ENCODE measurements at regions not wholly inside any gene's neighbourhood (a gene's known extent, or its start where the extent isn't known, plus 50 kb on each side); places are given as distances from the start of the nearest gene placed in this dataset.

- no peak for DNase-seq (ENCODE audit: low spot score)
- no peak overlapping the region for H3K27ac Mint-ChIP-seq
- H3K36me3 Mint-ChIP-seq (ENCODE audit: low read depth) = no peaks in the 10 kb centered on the region
- H3K27me3 Mint-ChIP-seq (ENCODE audit: low read depth) = no peaks in the 10 kb centered on the region
- no peak overlapping the region for H3K4me3 Mint-ChIP-seq
- H3K9me3 Mint-ChIP-seq = peaks cover 18% of the 10 kb centered on the region
- no peaks in the 10 kb centered on the region for H3K4me1 Mint-ChIP-seq (ENCODE audit: low read depth)
These were observed 1717.2 kb upstream of the C9orf72 start for GRCh38 chr9:29290516-29290915.

DNA sequence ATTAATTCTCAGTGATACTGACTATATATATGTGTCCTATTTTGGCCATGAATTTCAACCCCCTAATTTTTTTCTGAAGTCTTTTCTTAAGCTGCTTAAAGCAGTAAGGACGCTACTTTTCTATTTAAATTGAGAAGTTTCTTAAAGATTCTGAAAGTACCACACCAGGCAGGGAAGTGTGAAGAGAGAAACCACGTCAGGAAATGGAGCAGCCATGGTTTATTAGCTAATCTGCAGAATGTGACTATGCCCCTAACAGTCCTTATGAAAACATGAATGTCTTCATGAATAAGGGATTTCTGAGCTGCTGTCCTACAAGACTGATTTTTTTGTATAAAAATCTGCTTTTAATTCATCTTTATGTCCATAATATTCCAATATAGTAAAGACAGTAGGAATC, 1724.3 kb upstream of the C9orf72 start:
- no peaks in the 10 kb centered on the region for H3K4me1 Mint-ChIP-seq (ENCODE audit: low read depth)
- H3K36me3 Mint-ChIP-seq (ENCODE audit: low read depth) = no peaks in the 10 kb centered on the region
- H3K4me3 Mint-ChIP-seq = no peak overlapping the region

GRCh38 chr9:29311221-29311620, 1737.9 kb upstream of the C9orf72 start:
- Mint-ChIP-seq H3K27ac (no peak overlapping the region), H3K4me1 (ENCODE audit: low read depth) (no peaks in the 10 kb centered on the region), H3K4me3 (no peak overlapping the region), H3K36me3 (ENCODE audit: low read depth) (no peaks in the 10 kb centered on the region), H3K27me3 (ENCODE audit: low read depth) (no peaks in the 10 kb centered on the region), H3K9me3 (peaks cover 13% of the 10 kb centered on the region)
- DNase-seq (ENCODE audit: low spot score) = no peak

More for the DNA sequence above, 1724.3 kb upstream of the C9orf72 start:
- Mint-ChIP-seq H3K9me3 (peaks cover 34% of the 10 kb centered on the region), H3K27me3 (ENCODE audit: low read depth) (no peaks in the 10 kb centered on the region), H3K27ac (no peak overlapping the region)
- no peak for DNase-seq (ENCODE audit: low spot score)

DNA sequence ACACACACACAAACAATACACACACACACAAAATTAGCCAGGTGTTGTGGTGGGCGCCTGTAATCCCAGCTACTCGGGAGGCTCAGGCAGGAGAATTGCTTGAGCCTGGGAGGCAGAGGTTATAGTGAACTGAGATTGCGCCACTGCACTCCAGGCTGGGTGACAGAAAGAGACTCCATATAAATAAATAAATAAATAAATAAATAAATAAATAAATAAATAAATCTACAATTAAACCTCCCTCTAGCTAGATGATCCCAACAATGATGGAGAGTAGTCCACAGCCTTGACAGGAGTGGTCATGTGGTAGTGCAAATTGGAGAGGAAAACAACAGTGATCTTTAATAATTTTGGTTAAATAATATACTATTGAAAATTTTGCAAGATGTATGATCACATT, 1739.0 kb upstream of the C9orf72 start:
- no peak overlapping the region for H3K4me3 Mint-ChIP-seq
- H3K36me3 Mint-ChIP-seq (ENCODE audit: low read depth) = no peaks in the 10 kb centered on the region
- H3K27me3 Mint-ChIP-seq (ENCODE audit: low read depth) = no peaks in the 10 kb centered on the region
- no peak overlapping the region for H3K27ac Mint-ChIP-seq
- no peak for DNase-seq (ENCODE audit: low spot score)
- H3K9me3 Mint-ChIP-seq = peaks cover 11% of the 10 kb centered on the region
- no peaks in the 10 kb centered on the region for H3K4me1 Mint-ChIP-seq (ENCODE audit: low read depth)

GRCh38 chr9:29319736-29320513, 1746.6 kb upstream of the C9orf72 start:
- no peaks in the 10 kb centered on the region for H3K36me3 Mint-ChIP-seq (ENCODE audit: low read depth)
- peaks cover 13% of the 10 kb centered on the region for H3K9me3 Mint-ChIP-seq
- no peak overlapping the region for H3K4me3 Mint-ChIP-seq
- no peaks in the 10 kb centered on the region for H3K27me3 Mint-ChIP-seq (ENCODE audit: low read depth)
- H3K4me1 Mint-ChIP-seq (ENCODE audit: low read depth) = no peaks in the 10 kb centered on the region
- no peak overlapping the region for H3K27ac Mint-ChIP-seq
- DNase-seq (ENCODE audit: low spot score) = no peak

- peaks cover 13% of the 10 kb centered on the region for H3K9me3 Mint-ChIP-seq
- no peaks in the 10 kb centered on the region for H3K27me3 Mint-ChIP-seq (ENCODE audit: low read depth)
- H3K4me3 Mint-ChIP-seq = no peak overlapping the region
- H3K27ac Mint-ChIP-seq = no peak overlapping the region
- no peaks in the 10 kb centered on the region for H3K4me1 Mint-ChIP-seq (ENCODE audit: low read depth)
- no peak for DNase-seq (ENCODE audit: low spot score)
- H3K36me3 Mint-ChIP-seq (ENCODE audit: low read depth) = no peaks in the 10 kb centered on the region
These were observed 1749.0 kb upstream of the C9orf72 start for GRCh38 chr9:29322240-29322639.

GRCh38 chr9:29325894-29326293, 1752.6 kb upstream of the C9orf72 start:
- Mint-ChIP-seq H3K4me3 (no peak overlapping the region), H3K4me1 (ENCODE audit: low read depth) (no peaks in the 10 kb centered on the region), H3K9me3 (peaks cover 20% of the 10 kb centered on the region), H3K36me3 (ENCODE audit: low read depth) (no peaks in the 10 kb centered on the region), H3K27me3 (ENCODE audit: low read depth) (no peaks in the 10 kb centered on the region), H3K27ac (no peak overlapping the region)
- no peak for DNase-seq (ENCODE audit: low spot score)

DNA sequence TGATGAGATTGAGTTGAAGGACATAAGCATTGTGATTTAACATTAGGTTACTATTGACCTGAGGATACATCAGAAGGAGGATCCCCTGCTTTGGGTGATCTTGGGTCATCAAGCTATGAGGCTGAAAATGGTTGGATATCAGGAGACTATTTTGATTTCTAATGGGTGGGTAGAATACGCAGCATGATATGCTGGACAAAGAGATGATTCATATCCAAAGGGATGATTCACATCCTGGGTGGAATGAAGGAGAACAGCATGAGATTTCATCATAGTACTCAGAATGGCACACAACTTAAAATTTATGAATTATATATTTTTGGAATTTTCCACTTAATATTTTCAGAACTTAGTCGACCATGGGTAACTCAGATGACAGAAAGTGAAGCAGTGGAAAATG, 1759.5 kb upstream of the C9orf72 start:
- H3K4me1 Mint-ChIP-seq (ENCODE audit: low read depth) = no peaks in the 10 kb centered on the region
- DNase-seq (ENCODE audit: low spot score) = no peak
- H3K4me3 Mint-ChIP-seq = no peak overlapping the region
- H3K27me3 Mint-ChIP-seq (ENCODE audit: low read depth) = no peaks in the 10 kb centered on the region
- H3K27ac Mint-ChIP-seq = no peak overlapping the region
- no peaks in the 10 kb centered on the region for H3K36me3 Mint-ChIP-seq (ENCODE audit: low read depth)
- H3K9me3 Mint-ChIP-seq = peaks cover 16% of the 10 kb centered on the region

- H3K36me3 Mint-ChIP-seq (ENCODE audit: low read depth) = no peaks in the 10 kb centered on the region
- no peak overlapping the region for H3K27ac Mint-ChIP-seq
- no peaks in the 10 kb centered on the region for H3K27me3 Mint-ChIP-seq (ENCODE audit: low read depth)
- H3K9me3 Mint-ChIP-seq = peaks cover 15% of the 10 kb centered on the region
- H3K4me3 Mint-ChIP-seq = no peak overlapping the region
- H3K4me1 Mint-ChIP-seq (ENCODE audit: low read depth) = no peaks in the 10 kb centered on the region
- no peak for DNase-seq (ENCODE audit: low spot score)
These were observed 1763.0 kb upstream of the C9orf72 start for GRCh38 chr9:29336281-29336680.

DNA sequence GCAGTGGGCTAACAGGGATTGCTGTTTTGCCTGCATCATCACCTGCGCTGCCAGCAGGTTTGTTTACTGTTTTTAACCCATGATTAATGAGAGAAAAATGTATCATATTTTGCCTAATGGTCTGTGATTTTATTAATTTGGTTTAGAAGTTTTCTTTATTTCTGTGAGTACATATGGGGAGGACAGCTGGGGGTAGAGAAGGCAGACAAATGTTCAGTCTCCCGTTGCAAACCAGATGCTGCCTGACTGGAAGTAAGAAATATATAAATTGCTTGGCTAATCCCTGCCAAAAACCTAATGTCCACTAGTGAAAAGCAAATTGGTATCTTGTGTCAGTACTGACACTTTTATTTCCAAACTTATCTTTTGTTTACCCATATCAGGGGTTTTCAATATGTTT, 1766.1 kb upstream of the C9orf72 start:
- H3K27me3 Mint-ChIP-seq (ENCODE audit: low read depth) = no peaks in the 10 kb centered on the region
- H3K36me3 Mint-ChIP-seq (ENCODE audit: low read depth) = no peaks in the 10 kb centered on the region
- peaks cover 11% of the 10 kb centered on the region for H3K9me3 Mint-ChIP-seq
- H3K27ac Mint-ChIP-seq = no peak overlapping the region
- no peaks in the 10 kb centered on the region for H3K4me1 Mint-ChIP-seq (ENCODE audit: low read depth)
- H3K4me3 Mint-ChIP-seq = no peak overlapping the region
- DNase-seq (ENCODE audit: low spot score) = no peak

GRCh38 chr9:29348999-29349398, 1775.7 kb upstream of the C9orf72 start:
- H3K36me3 Mint-ChIP-seq (ENCODE audit: low read depth) = no peaks in the 10 kb centered on the region

DNA sequence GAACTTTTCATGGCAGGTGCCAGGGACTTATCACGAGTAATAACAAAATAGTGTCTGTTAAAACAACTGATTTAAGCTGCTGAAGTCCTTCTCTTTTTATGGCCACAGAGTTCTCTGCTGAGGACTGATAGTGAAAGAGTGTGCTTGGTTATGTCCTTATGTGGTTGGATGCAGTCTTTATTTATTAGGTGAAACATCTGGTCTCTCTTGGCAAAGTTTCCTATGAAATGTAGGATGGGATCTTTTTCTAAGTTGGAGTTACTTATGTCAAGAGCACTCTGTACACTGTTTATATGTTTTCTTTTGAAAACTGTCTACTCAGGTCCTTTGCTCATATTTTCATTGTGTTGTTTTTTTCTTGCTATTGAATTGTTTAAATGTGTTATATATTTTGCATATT, 1816.1 kb upstream of the C9orf72 start:
- H3K27ac Mint-ChIP-seq = no peak overlapping the region
- H3K4me1 Mint-ChIP-seq (ENCODE audit: low read depth) = no peaks in the 10 kb centered on the region
- no peaks in the 10 kb centered on the region for H3K27me3 Mint-ChIP-seq (ENCODE audit: low read depth)
- H3K4me3 Mint-ChIP-seq = no peak overlapping the region
- H3K36me3 Mint-ChIP-seq (ENCODE audit: low read depth) = no peaks in the 10 kb centered on the region
- peaks cover 18% of the 10 kb centered on the region for H3K9me3 Mint-ChIP-seq
- no peak for DNase-seq (ENCODE audit: low spot score)

More at GRCh38 chr9:29348999-29349398, 1775.7 kb upstream of the C9orf72 start:
- Mint-ChIP-seq H3K4me1 (ENCODE audit: low read depth) (no peaks in the 10 kb centered on the region), H3K27ac (no peak overlapping the region), H3K9me3 (peaks cover 3% of the 10 kb centered on the region), H3K27me3 (ENCODE audit: low read depth) (no peaks in the 10 kb centered on the region), H3K4me3 (no peak overlapping the region)
- DNase-seq (ENCODE audit: low spot score) = no peak

- no peaks in the 10 kb centered on the region for H3K4me1 Mint-ChIP-seq (ENCODE audit: low read depth)
- H3K36me3 Mint-ChIP-seq (ENCODE audit: low read depth) = no peaks in the 10 kb centered on the region
- H3K27me3 Mint-ChIP-seq (ENCODE audit: low read depth) = no peaks in the 10 kb centered on the region
- no peak overlapping the region for H3K27ac Mint-ChIP-seq
- peaks cover 15% of the 10 kb centered on the region for H3K9me3 Mint-ChIP-seq
- DNase-seq (ENCODE audit: low spot score) = no peak
- H3K4me3 Mint-ChIP-seq = no peak overlapping the region
These were observed 1817.6 kb upstream of the C9orf72 start for GRCh38 chr9:29390859-29391258.

DNA sequence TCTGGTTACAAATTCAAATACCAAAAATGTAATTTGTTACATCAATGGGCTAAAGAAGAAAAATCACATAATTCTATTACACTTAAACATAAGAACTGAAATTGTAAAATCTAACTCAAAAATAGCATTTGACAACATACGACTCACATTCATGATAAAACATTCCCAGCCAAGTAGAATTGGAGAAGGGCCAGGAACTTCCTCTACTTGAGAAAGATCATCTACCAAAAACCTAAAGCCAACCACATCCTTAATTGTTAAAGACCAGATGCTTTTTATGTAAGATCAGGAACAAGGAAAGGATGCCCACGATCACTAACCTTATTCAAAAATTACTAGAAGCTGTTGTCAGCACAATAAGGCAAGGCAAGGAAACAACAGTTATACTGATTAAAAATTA, 1819.8 kb upstream of the C9orf72 start:
- no peak overlapping the region for H3K4me3 Mint-ChIP-seq
- no peak for DNase-seq (ENCODE audit: low spot score)
- no peaks in the 10 kb centered on the region for H3K4me1 Mint-ChIP-seq (ENCODE audit: low read depth)

DNA sequence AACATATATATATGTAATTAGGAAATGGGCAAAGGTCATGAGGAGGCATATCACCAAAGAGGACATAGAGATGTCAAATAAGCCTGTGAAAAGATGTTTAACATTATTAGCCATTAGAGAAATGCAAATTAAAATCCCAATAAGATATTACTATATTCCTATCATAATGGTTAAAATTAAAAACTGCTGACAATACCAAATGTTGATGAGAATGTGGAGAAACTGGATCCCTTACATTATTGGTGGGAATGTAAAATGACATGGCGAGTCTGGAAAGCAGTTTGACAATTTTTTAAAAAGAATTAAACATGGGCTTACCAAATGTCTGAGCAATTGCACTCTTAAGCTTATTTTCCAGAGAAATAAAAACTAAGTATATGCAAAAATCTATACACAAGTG, 1821.6 kb upstream of the C9orf72 start:
- H3K4me1 Mint-ChIP-seq (ENCODE audit: low read depth) = no peaks in the 10 kb centered on the region
- no peaks in the 10 kb centered on the region for H3K27me3 Mint-ChIP-seq (ENCODE audit: low read depth)
- peaks cover 7% of the 10 kb centered on the region for H3K9me3 Mint-ChIP-seq
- H3K4me3 Mint-ChIP-seq = no peak overlapping the region
- no peak overlapping the region for H3K27ac Mint-ChIP-seq
- DNase-seq (ENCODE audit: low spot score) = no peak
- no peaks in the 10 kb centered on the region for H3K36me3 Mint-ChIP-seq (ENCODE audit: low read depth)

More for the DNA sequence above, 1819.8 kb upstream of the C9orf72 start:
- Mint-ChIP-seq H3K36me3 (ENCODE audit: low read depth) (no peaks in the 10 kb centered on the region), H3K27me3 (ENCODE audit: low read depth) (no peaks in the 10 kb centered on the region), H3K27ac (no peak overlapping the region), H3K9me3 (peaks cover 7% of the 10 kb centered on the region)

Data from T-helper 2 cell treated with Interferon-gamma antibody and Interleukin-4, amounts not matched to agents 5 μg/mL and 100 μg/mL, for 36 hours (primary cell).